ENCODE measurements at regions not wholly inside any gene's neighbourhood (a gene's known extent, or its start where the extent isn't known, plus 50 kb on each side); places are given as distances from the start of the nearest gene placed in this dataset.
"Not testable (repeated sequence)": the region's sequence is repeated elsewhere in the genome, so short reads cannot be mapped to it uniquely, and the experiment has no call there.

GRCh38 chr5:152529440-152529839 lies 124.4 kb upstream of the NMUR2 start:
- no peak for FAIRE-seq

GRCh38 chr5:152532714-152533113 lies 127.6 kb upstream of the NMUR2 start:
- FAIRE-seq, result no peak

- FAIRE-seq, result no peak
Observed at GRCh38 chr5:152534641-152535040, 129.6 kb upstream of the NMUR2 start.

- no peak for FAIRE-seq
Observed at GRCh38 chr5:152542741-152543140, 137.7 kb upstream of the NMUR2 start.

DNA sequence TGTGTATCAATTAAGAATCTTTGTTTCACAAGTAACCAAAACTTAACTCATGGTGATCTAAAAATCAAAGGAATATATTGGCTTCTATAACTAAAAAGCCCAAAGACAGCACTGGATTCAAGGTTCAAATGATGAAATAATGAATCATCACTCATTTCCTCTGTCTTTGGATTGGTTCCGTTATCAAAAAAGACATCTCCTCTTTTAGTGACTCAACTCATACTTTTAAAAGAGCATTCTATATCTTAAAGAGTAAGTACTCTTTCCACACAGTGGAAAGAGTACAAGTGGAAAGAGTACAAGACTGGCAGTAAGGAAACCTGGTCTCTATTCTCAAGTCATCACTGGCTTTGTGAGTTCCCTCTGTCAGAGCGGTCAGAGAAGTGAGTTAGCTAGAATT lies 141.4 kb upstream of the NMUR2 start:
- FAIRE-seq, result no peak

- FAIRE-seq, result no peak
Observed at GRCh38 chr5:152547202-152547601, 142.1 kb upstream of the NMUR2 start.

- FAIRE-seq, result no peak
Observed at GRCh38 chr5:152549709-152550108, 144.6 kb upstream of the NMUR2 start.

GRCh38 chr5:152551061-152551460 lies 146.0 kb upstream of the NMUR2 start:
- no peak for FAIRE-seq

DNA sequence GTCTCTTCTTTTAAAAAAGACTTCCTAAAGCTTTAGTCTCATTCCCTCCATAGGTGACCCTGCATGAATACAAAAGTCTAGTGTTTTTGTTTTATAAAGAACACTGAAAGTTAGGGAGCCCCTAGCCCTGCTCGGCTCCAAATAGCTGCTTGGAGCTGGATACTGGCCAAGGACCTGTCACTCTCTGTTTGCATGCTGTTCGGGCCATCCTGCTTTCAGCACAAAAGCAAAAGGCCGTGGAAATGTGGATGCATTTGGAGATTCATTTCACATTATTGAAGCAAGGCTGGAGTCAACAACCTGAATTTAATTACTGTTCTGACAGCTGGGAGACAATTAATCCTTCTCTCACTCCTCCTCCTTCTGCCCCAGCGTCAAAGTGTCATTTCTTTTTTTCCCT lies 151.7 kb upstream of the NMUR2 start:
- FAIRE-seq, result no peak

- FAIRE-seq, result no peak
Observed at GRCh38 chr5:152560512-152561137, 155.5 kb upstream of the NMUR2 start.

DNA sequence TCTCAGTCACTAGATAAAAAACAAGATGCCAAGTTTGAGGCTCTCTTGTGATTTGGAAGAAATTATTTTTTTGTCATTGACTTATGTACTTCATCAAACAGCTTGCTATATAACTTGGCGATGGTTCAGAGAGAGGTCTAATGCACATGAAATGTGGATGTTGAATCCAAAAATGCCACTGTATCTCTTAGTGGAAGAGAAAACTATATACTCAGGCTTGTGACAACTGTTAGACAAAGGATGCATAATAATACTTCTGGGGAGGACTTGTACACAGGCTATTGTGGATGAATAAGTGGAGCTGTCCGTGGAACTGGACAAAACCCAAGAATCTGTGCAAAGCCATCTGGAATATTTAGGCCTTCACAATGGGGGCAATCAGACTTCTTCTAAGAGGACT lies 162.9 kb upstream of the NMUR2 start:
- FAIRE-seq, result no peak

DNA sequence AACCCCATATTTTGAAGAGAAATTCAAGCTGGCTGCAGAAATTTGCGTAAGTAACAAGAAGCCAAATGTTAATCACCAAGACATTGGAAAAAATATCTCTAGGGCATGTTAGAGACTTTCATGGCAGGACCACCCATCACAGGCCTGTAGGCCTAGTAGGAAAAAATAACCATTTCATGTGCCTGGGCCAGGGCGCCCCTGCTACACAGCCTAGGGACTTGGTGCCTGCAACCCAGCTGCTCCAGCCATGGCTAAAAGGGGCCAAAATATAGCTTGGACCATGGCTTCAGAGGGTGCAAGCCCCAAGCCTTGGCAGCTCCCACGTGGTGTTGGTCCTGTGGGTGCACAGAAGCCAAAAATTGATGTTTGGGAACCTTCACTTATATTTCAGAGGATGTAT lies 167.7 kb upstream of the NMUR2 start:
- no peak for FAIRE-seq

- FAIRE-seq, result no peak
Observed at GRCh38 chr5:152584103-152584502, 179.0 kb upstream of the NMUR2 start.

- no peak for FAIRE-seq
Observed at GRCh38 chr5:152592416-152592815, 187.3 kb upstream of the NMUR2 start.

- FAIRE-seq, result no peak
Observed at GRCh38 chr5:152593388-152593787, 188.3 kb upstream of the NMUR2 start.

DNA sequence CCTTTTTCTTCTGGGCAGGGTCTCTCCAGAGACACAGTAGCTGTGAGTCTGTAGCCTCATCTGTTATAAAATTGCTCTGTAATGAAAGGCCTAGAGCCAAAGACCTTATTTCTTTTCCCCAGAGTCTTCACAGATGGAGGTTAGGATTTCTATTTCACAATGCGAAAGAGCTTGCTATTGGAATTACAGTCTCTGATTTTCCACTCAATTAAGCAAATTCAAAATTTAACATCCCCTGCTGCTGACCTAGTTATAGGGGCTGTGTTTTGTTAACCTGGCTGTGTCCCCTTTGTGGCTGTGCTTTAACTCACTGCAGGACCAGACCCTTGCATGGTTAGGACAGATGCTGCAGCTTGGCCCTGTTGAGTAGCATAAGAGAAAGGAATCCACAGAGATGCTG lies 190.3 kb upstream of the NMUR2 start:
- FAIRE-seq, result no peak

DNA sequence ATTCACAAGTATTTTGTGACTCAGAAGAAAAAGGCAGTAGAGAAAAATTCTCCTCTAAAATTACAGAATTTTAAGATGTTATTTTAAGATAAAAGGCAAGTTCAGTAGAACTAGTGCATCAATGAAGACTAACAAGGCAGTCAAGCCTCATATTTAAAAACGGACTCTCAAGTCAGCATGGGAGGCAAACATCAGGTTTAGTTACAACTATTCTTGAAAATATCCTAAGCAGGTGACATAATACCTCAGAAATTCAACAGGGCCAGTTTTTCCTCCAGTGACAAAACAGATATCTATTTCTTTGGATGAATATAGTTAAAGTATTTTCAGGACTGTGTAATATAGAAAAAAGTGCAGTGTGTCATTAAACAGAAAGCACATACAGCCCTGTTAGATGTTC lies 194.0 kb upstream of the NMUR2 start:
- no peak for FAIRE-seq

- no peak for FAIRE-seq
Observed at GRCh38 chr5:152601806-152602732, 197.0 kb upstream of the NMUR2 start.

DNA sequence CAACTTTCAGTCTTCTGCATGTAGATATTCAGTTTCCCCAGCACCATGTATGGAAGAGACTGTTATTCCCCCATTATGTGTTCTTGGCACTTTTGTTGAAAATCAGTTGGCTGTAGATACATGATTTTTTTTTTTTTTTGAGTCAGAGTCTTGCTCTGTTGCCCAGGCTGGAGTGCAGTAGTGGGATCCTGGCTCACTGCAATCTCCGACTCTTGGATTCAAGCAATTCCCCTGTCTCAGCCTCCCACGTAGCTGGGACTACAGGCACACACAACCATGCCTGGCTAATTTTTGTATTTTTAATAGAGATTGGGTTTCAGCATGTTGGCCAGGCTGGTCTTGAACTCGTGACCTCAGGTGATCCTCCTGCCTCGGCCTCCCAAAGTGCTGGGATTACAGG lies 201.0 kb upstream of the NMUR2 start:
- not testable (repeated sequence) for FAIRE-seq

- FAIRE-seq, result no peak
Observed at GRCh38 chr5:152606776-152607364, 201.8 kb upstream of the NMUR2 start.

DNA sequence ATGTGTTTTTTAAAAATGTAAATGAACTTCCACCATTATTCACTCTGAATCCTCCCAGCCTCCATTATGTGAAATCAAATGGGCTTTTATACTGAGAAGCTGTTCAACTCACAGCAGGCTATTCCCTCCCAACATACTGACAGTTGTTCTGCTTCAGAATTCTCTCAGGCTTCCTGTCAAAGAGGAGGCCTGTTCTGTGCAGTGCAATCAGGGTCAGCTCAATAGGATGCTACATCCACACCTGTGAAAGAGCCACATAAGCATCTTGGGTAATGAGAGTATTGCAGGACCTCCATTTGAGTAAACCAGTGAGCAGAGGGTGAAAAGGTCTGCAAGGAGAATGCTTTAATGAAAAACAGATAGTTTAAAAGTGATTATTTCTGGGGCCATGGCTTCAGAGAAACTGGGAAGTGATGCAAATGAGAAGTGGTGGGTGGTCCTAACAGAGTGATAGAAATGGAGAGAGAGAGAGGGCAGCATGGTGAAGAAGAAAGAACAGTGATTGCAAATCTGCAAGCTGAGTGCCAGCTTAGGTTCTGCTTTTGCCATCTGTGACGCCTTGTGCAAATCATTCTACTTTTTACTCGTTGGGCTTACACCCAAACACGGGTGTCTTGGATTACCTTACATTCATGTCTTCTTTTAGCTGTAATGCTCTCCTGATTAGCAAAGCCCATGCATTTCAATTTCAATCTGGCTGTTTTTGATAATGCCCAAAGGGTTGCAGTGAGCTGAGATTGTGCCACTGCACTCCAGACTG lies 202.5 kb upstream of the NMUR2 start:
- FAIRE-seq, result no peak

- FAIRE-seq, result no peak
Observed at GRCh38 chr5:152608458-152608857, 203.4 kb upstream of the NMUR2 start.

GRCh38 chr5:152619756-152620155 lies 214.7 kb upstream of the NMUR2 start:
- FAIRE-seq, result no peak
